Activated naive CD8-positive, alpha-beta T cell (primary cell): ENCODE measurements at regions not wholly inside any gene's neighbourhood (a gene's known extent, or its start where the extent isn't known, plus 50 kb on each side); places are given as distances from the start of the nearest gene placed in this dataset.

Source experiments
- H3K27ac Mint-ChIP-seq: one replicate; pipeline ENCODE4 v1.8.0; 2021; ENCODE audit warnings: mixed read lengths
- H3K27me3 Mint-ChIP-seq: one replicate; pipeline ENCODE4 v1.8.0; 2021; ENCODE audit warnings: mixed read lengths
- H3K36me3 Mint-ChIP-seq: one replicate; pipeline ENCODE4 v1.8.0; 2021; ENCODE audit warnings: mixed read lengths
- H3K4me1 Mint-ChIP-seq: one replicate; pipeline ENCODE4 v1.8.0; 2021; ENCODE audit warnings: low read depth, mixed read lengths
- H3K4me3 Mint-ChIP-seq: one replicate; pipeline ENCODE4 v1.8.0; 2021; ENCODE audit warnings: mild to moderate bottlenecking, mixed read lengths
- H3K9me3 Mint-ChIP-seq: one replicate; pipeline ENCODE4 v1.8.0; 2021; ENCODE audit warnings: low read depth, mixed read lengths

DNA sequence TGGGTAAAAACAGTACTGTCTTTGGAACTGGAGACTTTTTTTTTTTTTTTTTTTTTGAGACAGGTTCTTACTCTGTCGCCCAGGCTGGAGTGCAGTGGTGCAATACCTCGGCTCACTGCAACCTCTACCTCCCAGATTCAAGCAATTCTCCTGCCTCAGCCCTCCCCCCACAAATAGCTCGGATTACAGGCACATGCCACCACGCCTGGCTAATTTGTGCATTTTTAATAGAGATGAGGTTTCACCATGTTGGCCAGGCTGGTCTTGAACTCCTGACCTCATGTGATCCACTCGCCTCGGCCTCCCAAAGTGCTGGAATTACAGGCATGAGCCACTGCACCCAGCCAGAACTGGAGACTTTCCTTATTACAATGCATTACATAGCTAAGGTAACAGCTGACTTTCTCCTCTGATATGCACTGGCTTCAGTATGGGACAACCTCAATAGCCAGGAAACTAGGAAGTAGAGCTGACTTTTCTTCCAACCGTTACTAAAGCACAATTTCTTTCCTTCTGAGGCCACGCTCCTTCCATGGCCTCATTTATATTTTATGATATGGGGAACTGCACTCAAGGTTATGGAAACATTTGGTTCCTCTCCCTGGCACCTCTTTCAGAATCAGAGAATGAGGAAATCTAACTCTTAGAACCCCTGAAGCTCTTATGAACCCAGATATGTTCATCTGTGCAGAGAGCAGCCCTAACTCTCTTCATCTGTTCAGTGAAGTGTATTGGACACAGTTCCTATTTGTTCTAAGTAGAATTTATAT, 53.5 kb upstream of the FAM9B start:
- Mint-ChIP-seq H3K27me3 (no peaks in the 10 kb centered on the region), H3K36me3 (no peaks in the 10 kb centered on the region), H3K27ac (no peak overlapping the region), H3K9me3 (no peaks in the 10 kb centered on the region), H3K4me3 (no peak overlapping the region), H3K4me1 (peaks cover 8% of the 10 kb centered on the region)

DNA sequence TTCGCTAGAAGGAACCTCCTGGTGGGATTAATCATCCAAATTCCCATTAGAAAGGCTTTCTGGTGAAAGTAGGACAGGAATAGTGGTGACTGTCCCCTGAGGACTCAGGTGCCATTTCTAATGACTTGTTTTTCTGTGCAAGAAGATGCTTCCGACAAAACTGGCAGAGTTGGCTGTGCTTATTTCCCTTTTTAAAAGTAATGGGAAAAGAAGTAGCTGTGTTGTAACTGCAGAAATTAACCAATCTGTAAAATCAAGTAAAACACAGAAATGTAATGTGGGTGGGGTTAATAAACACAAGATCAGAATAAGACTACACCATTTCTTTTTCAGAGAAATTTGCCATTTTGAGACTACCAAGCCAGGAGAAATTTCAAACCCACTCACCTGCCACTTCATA, 55.0 kb upstream of the FAM9B start:
- Mint-ChIP-seq H3K9me3 (no peaks in the 10 kb centered on the region), H3K36me3 (no peaks in the 10 kb centered on the region), H3K4me1 (peaks cover 8% of the 10 kb centered on the region), H3K27me3 (no peaks in the 10 kb centered on the region), H3K27ac (no peak overlapping the region), H3K4me3 (no peak overlapping the region)

DNA sequence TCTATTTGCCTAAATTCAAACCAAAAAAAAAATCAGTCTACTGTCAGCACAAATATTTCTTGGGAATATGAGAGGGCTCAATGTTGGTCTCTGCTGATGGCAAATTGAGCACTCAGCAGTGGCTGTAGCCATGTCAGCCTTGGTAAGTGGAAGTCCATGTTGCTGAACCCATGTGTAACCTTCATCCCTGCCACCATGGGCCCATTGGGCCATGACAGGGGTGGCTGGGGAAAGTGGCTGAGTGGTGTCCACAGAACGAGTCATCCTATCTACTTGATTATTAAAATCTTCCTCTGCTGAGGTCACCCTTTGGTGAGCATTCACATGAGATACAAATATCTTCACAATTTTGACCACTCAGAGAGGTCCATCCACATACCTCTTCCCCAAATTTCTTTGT, 56.8 kb upstream of the FAM9B start:
- Mint-ChIP-seq H3K9me3 (peaks cover 6% of the 10 kb centered on the region), H3K4me3 (no peak overlapping the region), H3K4me1 (peaks cover 8% of the 10 kb centered on the region), H3K36me3 (peaks cover 2% of the 10 kb centered on the region), H3K27me3 (no peaks in the 10 kb centered on the region), H3K27ac (no peak overlapping the region)

DNA sequence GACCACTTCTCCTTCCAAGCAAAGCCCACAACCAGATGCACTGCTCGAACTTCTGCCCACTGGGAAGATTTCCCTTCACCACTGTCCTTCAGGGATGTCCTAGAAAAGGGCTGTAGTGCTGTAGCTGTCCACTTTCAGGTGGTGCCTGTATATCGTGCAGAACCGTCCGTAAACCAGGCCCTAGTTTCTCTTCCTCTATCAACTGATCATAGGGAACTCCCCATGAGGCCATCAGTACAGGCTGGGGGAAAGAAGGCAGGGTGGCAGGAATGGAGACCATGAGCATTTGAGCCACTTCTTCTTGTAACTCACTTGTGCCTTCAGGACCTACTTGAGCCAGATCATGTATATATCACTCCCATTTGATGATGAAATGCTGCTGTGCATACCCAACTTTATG, 57.3 kb upstream of the FAM9B start:
- Mint-ChIP-seq H3K36me3 (peaks cover 2% of the 10 kb centered on the region), H3K27me3 (no peaks in the 10 kb centered on the region), H3K4me3 (no peak overlapping the region), H3K4me1 (peaks cover 8% of the 10 kb centered on the region), H3K27ac (no peak overlapping the region), H3K9me3 (peaks cover 6% of the 10 kb centered on the region)

DNA sequence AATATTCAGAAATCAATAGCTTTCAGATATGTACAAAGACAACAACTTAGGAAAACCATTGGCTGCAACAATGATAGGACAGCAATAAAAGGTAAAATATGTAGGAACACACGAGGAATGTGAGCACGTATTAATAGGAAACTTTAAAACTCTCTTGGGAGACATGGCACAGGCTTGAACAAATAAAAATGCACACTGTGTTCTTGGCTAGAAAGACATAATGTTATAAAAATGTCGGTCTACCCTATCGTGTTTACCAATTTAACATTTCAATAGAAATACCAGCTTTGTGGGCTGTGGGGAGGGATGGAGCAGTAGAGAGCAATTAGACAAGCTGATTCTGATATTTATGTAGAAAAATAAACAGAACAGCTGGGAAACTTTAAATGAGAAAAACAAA, 69.0 kb upstream of the FAM9B start:
- Mint-ChIP-seq H3K4me1 (no peaks in the 10 kb centered on the region), H3K27me3 (no peaks in the 10 kb centered on the region), H3K4me3 (no peak overlapping the region), H3K36me3 (no peaks in the 10 kb centered on the region), H3K27ac (no peak overlapping the region), H3K9me3 (no peaks in the 10 kb centered on the region)

DNA sequence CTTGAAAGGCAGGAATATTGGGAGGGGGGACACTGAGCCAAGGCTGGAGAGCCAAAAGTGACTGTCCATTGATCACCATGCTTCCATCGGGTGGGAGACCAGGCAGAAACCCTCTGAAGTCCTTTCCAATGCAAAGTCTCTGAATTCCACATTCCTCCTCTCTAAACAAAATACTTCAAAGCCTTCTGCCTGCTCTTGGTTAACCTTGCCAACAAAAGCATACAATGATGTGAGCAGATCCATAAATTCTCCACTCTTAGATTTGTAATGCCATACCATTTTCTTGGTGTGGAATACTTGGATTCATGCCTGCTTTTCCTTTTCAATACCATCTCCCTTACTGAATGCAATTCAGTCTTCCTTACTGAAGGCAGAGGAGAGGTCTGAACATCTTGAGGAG, 74.1 kb upstream of the FAM9B start:
- H3K36me3 Mint-ChIP-seq, result no peaks in the 10 kb centered on the region
- H3K9me3 Mint-ChIP-seq, result no peaks in the 10 kb centered on the region
- H3K4me3 Mint-ChIP-seq, result no peak overlapping the region
- H3K4me1 Mint-ChIP-seq, result peaks cover 10% of the 10 kb centered on the region
- H3K27me3 Mint-ChIP-seq, result no peaks in the 10 kb centered on the region
- H3K27ac Mint-ChIP-seq, result no peak overlapping the region

DNA sequence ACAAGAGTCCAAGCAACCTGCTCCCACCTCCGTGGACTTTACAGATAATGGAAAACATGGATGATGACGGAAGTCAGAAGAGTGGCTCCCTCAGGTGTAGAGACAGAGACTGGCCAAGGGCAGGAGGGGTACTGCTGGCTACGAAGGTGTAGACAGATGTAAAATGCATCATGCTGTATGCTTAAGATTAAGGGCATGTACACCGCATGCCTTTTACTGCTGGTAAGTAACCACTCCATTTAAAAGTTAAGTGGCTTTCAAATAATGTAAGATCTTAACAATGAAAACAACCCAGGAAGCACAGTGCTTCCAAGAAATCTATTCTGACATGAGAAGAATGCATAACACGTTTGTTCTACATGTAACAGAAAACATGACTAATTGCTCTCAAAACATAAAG, 76.9 kb upstream of the FAM9B start:
- H3K4me1 Mint-ChIP-seq, result peaks cover 10% of the 10 kb centered on the region
- no peaks in the 10 kb centered on the region for H3K9me3 Mint-ChIP-seq
- H3K4me3 Mint-ChIP-seq, result no peak overlapping the region
- H3K27me3 Mint-ChIP-seq, result no peaks in the 10 kb centered on the region
- H3K36me3 Mint-ChIP-seq, result no peaks in the 10 kb centered on the region
- no peak overlapping the region for H3K27ac Mint-ChIP-seq

DNA sequence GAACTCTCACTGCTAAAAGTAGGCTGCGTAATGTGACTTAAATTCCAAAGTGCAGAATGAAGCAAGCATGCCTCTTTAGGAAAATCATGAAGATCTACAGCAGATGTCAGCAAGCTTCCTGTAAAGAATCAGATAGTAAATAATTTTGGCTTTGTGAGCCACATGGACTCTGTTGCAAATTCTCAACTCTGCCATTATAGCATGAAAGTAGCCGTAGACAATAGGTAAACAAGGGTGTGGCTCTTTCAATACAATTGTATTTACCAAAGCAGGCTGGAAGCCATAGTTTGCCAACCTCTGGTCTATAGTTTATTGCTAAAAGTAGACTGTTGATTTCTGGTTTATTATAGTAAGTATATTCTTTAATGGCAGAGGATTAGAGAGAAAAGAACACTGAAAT, 80.3 kb upstream of the FAM9B start:
- Mint-ChIP-seq H3K4me3 (no peak overlapping the region), H3K27ac (no peak overlapping the region), H3K9me3 (no peaks in the 10 kb centered on the region), H3K4me1 (peaks cover 10% of the 10 kb centered on the region), H3K27me3 (no peaks in the 10 kb centered on the region), H3K36me3 (no peaks in the 10 kb centered on the region)

DNA sequence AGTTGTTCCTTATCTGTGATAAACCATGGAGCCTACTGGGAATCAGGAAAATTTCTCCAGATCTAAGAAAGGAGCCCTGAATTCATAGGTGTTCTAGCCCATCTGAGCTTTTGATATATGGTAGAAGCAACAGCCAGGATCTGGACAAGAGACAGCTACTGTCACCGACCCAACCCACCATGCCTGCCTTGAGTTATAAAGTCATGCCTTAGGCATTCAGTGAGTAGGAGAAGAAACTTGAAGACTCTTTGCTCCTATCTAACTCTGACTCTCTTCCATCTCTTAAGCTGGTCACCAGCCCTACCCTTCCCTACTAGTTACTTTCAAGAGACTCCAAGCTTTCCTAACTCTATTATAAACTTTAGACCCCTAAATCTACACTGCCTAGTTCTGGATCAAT, 83.9 kb upstream of the FAM9B start:
- Mint-ChIP-seq H3K4me3 (no peak overlapping the region), H3K36me3 (peaks cover 3% of the 10 kb centered on the region), H3K9me3 (no peaks in the 10 kb centered on the region), H3K27ac (no peak overlapping the region), H3K27me3 (no peaks in the 10 kb centered on the region), H3K4me1 (no peaks in the 10 kb centered on the region)

DNA sequence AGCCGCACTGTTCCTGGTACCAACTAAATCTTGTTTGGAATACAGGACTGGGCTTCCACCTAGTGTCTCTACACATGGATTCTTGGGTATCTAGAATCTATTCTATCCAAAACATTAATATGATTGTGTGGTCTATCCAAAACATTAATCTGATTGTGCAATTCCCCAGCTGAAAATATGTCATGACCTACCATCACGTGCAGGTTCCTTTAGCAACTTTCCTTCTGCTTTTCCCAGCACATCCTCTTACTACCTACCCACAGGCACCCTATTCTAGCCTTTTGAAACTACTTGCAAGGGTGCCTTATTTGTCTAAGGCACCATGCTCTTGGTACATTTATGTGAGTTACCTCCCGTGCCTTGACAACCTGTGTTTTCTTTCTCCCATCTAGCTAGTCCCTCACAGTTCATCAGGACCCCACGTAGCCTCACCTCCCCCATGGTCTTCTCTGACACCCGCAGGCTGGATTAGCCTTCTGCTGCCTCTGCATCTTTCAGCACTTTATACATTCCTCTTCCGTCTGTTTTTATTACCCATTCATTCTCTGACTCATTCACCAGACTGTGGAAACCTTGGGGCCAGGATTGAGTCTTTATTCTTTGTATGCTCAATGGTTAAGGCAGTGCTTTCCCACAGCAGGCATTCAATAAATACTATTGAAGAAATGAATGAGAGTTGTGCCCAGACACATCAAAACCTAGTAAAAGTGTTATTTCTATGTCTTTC, 88.8 kb upstream of the FAM9B start:
- Mint-ChIP-seq H3K4me1 (no peaks in the 10 kb centered on the region), H3K36me3 (peaks cover 3% of the 10 kb centered on the region), H3K4me3 (no peak overlapping the region), H3K27me3 (no peaks in the 10 kb centered on the region), H3K9me3 (no peaks in the 10 kb centered on the region), H3K27ac (no peak overlapping the region)

DNA sequence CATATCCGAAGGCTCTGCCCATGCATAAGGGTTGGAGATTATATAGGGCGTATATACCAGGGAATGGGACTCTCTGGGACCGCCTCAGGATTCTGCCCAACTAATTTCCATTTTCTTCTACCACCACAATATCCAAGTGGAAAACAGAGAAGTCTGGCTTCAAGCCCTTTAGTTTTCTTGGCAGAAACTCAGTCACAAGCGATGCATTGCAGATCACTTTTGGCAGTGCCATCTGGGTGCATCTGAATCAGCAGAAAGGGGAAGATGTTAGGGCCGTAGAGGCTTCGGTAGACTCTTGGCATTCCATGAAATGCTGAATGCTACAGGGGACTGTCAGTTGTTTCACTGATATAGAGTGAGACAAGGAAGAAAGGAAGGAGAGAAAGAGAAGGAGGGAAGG, 94.1 kb upstream of the FAM9B start:
- no peaks in the 10 kb centered on the region for H3K27me3 Mint-ChIP-seq
- peaks cover 14% of the 10 kb centered on the region for H3K4me1 Mint-ChIP-seq
- peaks cover 3% of the 10 kb centered on the region for H3K9me3 Mint-ChIP-seq
- no peak overlapping the region for H3K27ac Mint-ChIP-seq
- H3K4me3 Mint-ChIP-seq, result no peak overlapping the region
- no peaks in the 10 kb centered on the region for H3K36me3 Mint-ChIP-seq

DNA sequence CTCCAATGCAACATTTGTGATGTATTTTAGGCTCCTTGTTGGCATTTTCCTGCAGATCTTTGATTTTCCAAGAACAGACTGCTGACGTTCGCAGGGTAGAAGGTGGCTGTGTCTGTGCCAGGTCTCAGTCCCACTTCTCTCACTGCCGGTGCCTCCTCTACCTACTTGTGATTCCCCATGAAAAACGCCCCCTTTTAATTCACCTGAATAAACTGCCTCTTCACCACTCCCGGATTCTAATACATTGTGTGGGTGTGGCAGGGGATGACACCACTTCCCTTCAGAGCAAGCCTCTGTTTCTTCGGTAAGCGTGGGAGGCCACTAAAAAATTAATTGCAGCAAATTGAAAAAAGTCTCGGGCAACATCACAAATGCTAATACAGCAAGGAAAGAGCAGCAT, 96.1 kb upstream of the FAM9B start:
- Mint-ChIP-seq H3K27me3 (no peaks in the 10 kb centered on the region), H3K27ac (peak overlapping the region; percentile 22), H3K4me1 (peaks cover 14% of the 10 kb centered on the region), H3K9me3 (peaks cover 3% of the 10 kb centered on the region), H3K36me3 (no peaks in the 10 kb centered on the region), H3K4me3 (peak overlapping the region; percentile 23)

DNA sequence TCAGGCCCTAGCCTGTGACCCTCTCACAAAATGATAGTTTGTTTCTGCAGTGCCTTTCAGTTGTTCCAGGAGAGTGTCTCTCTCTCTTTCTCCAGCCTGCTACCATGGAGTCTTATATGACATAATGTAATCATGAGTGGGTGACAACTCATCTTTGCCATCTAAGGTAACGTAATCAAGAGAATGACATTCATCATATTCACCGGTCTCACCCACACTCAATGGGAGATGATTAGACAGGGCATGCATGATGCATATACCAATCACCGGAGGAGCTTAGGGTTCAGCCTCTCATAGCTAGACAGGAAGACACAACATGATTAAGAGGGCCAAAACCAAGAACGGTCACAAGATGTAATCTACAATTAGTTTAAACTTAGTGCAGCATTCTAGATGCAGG, 97.1 kb upstream of the FAM9B start:
- H3K4me3 Mint-ChIP-seq, result peak overlapping the region; percentile 60
- H3K36me3 Mint-ChIP-seq, result no peaks in the 10 kb centered on the region
- H3K27me3 Mint-ChIP-seq, result no peaks in the 10 kb centered on the region
- peak overlapping the region; percentile 88 for H3K27ac Mint-ChIP-seq
- peaks cover 14% of the 10 kb centered on the region for H3K4me1 Mint-ChIP-seq
- H3K9me3 Mint-ChIP-seq, result peaks cover 3% of the 10 kb centered on the region

DNA sequence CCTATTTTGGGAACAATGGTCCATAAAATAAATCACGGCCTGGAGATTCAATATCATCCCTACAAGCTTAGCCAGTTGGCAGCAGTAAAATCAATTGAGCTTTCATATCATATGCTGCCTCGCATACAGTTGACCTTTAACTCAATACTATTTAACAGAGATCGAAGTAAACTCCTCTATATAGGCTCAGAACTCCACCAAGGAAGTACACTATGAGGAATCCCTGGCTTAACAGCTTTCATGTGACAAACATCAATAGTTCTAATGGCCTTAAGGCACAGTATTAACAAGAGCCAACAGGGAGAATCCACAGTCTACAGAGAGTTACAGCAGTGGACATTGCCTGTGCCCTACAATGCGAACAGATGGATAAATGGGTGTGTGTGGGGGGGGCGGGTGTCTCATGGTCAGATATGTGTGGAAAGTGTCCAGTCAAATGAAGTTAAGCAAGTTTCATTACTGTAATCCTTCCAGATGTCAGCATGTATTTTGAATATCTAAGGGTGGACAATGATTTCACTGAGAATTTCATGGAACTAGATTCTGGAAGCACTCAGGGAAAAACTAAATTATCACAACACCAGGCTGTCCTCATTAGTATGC, 98.2 kb upstream of the FAM9B start:
- H3K27me3 Mint-ChIP-seq, result no peaks in the 10 kb centered on the region
- no peak overlapping the region for H3K27ac Mint-ChIP-seq
- peaks cover 14% of the 10 kb centered on the region for H3K4me1 Mint-ChIP-seq
- peaks cover 3% of the 10 kb centered on the region for H3K9me3 Mint-ChIP-seq
- no peaks in the 10 kb centered on the region for H3K36me3 Mint-ChIP-seq
- no peak overlapping the region for H3K4me3 Mint-ChIP-seq

DNA sequence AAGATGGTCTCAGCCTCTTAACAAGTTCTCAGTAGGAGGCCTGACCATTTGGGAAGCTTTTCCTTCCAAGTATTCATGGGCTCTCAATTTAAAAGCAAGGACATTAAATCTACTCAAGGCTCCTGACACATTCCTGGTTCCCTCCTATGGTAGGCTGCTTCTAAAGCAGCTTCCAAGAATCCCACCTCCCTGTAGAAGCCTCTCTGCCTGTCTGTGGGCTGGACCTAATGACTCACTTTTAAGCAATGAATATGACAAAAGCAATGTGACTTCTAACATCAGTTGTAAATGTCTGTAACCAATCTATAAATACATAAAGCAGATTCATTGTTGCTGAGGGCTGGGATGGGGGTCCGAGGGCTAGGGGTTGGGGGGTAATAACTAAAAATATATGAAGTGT, 99.5 kb upstream of the FAM9B start:
- Mint-ChIP-seq H3K4me3 (no peak overlapping the region), H3K4me1 (peaks cover 14% of the 10 kb centered on the region), H3K27ac (no peak overlapping the region), H3K9me3 (peaks cover 3% of the 10 kb centered on the region), H3K36me3 (no peaks in the 10 kb centered on the region), H3K27me3 (no peaks in the 10 kb centered on the region)
